HG02852 (cell line): ENCODE measurements at regions not wholly inside any gene's neighbourhood (a gene's known extent, or its start where the extent isn't known, plus 50 kb on each side); places are given as distances from the start of the nearest gene placed in this dataset.
"Not testable (repeated sequence)": the region's sequence is repeated elsewhere in the genome, so short reads cannot be mapped to it uniquely, and the experiment has no call there.

Source experiments
- ATAC-seq: cut with Tn5 transposase; IDR thresholded peaks from one replicate; pipeline ENCODE4 v1.9.1; 2021; ENCODE audit warnings: mild to moderate bottlenecking, moderate library complexity; ENCODE audit not compliant: unreplicated experiment

DNA sequence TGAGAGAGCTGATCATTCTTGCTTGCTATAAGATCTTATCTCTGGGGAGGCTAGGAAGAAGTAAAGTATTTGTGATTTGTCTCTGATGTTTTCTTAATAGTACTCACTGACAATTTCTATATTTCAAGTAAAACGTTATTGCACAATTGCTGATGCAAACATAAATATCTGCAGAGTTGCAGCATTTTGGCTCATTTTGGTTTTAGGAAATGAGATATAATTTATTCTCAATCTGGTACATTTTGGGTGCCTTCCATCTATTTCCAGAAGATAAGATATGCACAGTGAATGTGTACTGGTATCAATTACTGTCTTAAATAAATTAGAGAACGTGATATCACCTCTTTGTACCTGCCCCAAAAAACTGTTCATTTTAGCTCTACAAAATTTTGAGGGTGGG, 1431.5 kb downstream of the BRINP3 start:
- no peak for ATAC-seq

- no peak for ATAC-seq
Measured at GRCh38 chr1:189084811-189085210, 1392.9 kb downstream of the BRINP3 start.

GRCh38 chr1:189103956-189104355, 1373.7 kb downstream of the BRINP3 start:
- ATAC-seq = no peak

GRCh38 chr1:189117072-189117770, 1360.4 kb downstream of the BRINP3 start:
- no peak for ATAC-seq

- no peak for ATAC-seq
Measured at GRCh38 chr1:189121941-189122340, 1355.7 kb downstream of the BRINP3 start.

GRCh38 chr1:189125694-189126093, 1352.0 kb downstream of the BRINP3 start:
- no peak for ATAC-seq

DNA sequence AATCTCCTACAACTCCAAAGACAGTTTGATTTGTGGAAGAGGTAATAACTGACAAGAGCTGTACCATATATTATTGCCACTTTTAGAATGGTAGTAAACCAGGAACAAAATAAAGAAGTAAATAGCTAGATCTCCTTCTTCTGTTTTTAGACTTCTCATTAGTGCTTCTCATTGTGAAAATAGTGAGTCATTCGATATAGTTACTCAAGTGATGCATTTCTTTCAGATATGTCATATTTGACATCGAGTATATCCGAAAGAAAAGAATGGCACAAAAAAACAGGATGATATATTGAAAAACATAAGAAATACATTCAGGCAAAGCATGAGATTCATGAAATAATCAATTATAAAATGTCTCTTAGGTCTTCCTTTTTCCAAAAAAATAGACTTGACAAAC, 1346.1 kb downstream of the BRINP3 start:
- no peak for ATAC-seq

GRCh38 chr1:189139748-189140147, 1337.9 kb downstream of the BRINP3 start:
- not testable (repeated sequence) for ATAC-seq

DNA sequence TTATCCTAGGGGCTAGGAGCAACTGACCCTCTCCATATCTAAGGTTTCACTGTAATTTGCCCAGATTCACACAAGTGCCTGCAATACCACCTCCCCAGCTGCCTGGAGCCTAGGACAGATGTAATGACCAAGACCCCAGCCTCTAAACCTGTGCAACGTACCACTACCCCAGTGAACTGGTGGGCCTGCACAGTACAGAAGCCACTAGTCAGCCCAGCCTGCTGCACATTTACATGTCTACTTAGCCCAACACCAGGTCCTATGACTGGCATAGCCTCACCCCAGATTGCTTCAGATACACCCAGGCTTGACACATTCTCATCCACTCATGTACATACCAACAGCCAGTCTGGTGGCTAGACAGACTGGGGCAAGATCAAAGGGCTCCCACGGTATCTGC, 1336.6 kb downstream of the BRINP3 start:
- ATAC-seq = no peak

DNA sequence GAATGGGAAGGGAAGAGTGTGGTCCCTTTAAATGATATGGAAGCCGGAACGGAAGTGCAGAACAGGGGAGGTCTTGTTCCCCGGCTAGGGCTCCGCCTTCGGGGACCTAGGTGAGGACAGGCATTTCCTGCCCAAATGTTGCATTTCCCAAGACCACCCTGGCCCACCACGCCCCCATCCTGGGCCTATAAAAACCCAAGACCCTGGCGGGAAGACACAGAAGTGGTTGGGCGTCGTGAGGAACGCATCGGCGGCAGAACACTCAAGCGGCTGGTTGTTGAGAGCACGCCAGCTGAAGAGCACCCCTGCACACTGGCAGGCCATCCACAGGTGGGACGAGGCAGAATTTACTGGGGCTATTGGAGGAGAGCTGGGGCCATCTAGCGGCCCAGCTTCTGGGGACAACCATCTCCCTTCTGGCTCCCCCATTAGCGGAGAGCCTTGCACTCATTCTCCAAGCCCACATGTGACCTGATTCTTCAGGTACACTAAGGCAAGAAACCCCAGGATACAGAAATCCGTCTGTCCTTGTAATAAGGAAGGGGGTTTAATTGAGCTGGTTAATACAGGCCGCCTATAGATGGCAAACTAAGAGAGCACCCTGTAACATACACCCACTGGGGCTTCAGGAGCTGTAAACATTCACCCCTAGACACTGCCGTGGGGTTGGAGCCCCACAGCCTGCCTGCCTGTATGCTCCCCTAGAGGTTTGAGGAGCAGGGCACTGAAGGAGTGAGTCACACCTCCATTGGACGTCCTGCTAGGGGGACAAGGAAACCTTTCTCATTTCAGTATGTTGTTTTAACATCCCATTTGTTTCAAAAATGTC, 1327.9 kb downstream of the BRINP3 start:
- ATAC-seq = no peak

GRCh38 chr1:189150624-189151023, 1327.0 kb downstream of the BRINP3 start:
- ATAC-seq = no peak

GRCh38 chr1:189151361-189151760, 1326.3 kb downstream of the BRINP3 start:
- ATAC-seq = no peak

GRCh38 chr1:189152685-189153084, 1325.0 kb downstream of the BRINP3 start:
- no peak for ATAC-seq

GRCh38 chr1:189158155-189158554, 1319.5 kb downstream of the BRINP3 start:
- ATAC-seq = no peak

DNA sequence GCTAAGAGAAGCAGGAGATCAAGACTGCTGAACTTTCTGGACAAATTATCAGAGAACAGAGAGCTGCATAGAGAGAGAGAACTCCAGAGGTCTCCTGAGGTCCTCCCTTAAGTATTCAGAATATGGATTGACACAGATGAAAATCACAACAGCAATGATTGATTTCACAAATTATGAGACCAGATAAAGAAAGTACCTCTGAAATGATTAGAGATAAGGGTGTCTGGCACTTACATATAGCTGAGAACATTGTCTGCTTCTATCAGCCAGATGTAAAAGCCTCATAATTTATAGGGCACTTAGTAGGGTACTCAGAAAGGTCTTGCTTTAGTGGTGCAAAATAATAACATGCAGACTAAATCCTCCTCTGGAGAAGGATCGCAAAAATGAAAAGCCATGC, 1301.8 kb downstream of the BRINP3 start:
- ATAC-seq = no peak

GRCh38 chr1:189180057-189180456, 1297.6 kb downstream of the BRINP3 start:
- no peak for ATAC-seq

DNA sequence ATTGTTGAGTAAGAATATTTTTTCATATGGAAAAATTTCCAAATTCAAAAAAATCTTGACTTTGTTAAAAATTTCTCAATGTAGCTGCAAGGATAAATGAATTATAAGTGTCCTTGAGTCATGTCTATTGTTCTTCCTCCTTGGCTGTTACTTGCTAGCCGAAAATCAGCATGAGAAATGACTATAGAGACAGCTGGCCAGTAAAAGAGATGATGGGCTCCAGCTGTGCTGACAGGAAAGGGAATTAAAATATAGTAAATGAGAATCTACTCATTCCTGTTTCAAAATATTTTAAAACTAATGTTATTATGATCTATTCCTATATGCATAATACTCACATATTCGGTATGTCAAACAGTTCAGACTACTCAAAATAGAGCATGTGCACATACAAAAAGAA, 1292.6 kb downstream of the BRINP3 start:
- ATAC-seq = no peak

- no peak for ATAC-seq
Measured at GRCh38 chr1:189192741-189193520, 1284.7 kb downstream of the BRINP3 start.

GRCh38 chr1:189205863-189206262, 1271.8 kb downstream of the BRINP3 start:
- no peak for ATAC-seq

GRCh38 chr1:189206617-189207016, 1271.0 kb downstream of the BRINP3 start:
- no peak for ATAC-seq

DNA sequence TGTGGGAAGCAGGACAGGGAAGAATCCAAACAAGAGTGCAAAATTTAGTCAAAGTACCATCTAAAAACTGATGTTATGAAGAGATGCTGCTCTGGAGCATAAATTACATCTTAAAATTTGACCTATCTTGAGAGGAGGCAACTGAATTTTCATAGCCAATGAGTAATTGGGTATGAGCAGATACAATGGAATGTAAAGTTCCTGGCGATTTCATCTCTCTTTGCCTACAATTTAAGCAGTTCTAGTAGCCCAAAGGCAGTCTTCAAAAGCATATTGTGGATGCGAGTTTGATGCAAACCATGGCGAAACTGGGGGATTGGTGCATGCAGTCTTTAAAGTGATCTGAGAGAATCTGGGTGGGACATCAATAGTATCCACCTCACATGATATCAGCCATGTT, 1265.9 kb downstream of the BRINP3 start:
- no peak for ATAC-seq

DNA sequence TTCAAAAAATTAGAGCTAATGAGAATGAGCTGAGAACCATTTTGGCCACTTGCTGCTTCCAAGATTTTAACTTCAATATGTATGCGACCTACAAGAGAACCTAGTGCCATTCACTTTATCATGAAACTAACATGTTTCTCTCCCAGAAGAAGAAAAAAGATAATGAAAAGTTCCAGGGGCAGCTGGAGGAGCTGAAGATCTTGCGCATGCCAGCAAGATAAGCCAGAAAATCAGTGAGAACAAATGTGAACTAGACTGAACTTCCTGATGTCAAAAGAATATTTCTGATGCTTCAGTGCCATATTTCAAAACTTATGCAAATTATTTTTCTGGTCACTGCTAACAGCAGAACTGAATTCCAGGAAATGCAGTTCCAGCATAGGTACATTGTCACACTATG, 1265.1 kb downstream of the BRINP3 start:
- ATAC-seq = no peak
